Heart left ventricle (tissue), 13 donors: ENCODE measurements at regions not wholly inside any gene's neighbourhood (a gene's known extent, or its start where the extent isn't known, plus 50 kb on each side); places are given as distances from the start of the nearest gene placed in this dataset.

Source experiments
- CTCF ChIP-seq, 12 donors: fragments of 200-600 bp; sonication (generic) in 4 of 12; IDR thresholded peaks; one replicate each; pipeline versions ENCODE4 v1.5.0 to v1.8.0; 2018 to 2022; ENCODE audit warnings: antibody characterized with exemption in 12 of 12, mild to moderate bottlenecking in 5 of 12
- POLR2A ChIP-seq, 2 donors: fragments of 450-650 bp; IDR thresholded peaks; one replicate each; pipeline ENCODE4 v1.6.1; 2017; ENCODE audit warnings: antibody characterized with exemption in 2 of 2, mild to moderate bottlenecking in 2 of 2, moderate library complexity in 2 of 2
- donor health status: ischemic (EF 13 %, LVEDD 7.1; RV severe dilation, severe dysfunction).
- donor health status: DM: no; HTN: yes; CAD: no.
- donor health status: DM: no; HTN: no; CAD: no.
- donor health status: ischemic (EF 25% LVEDD 6.9; RV normal size, moderate dysfunction).
- donor health status: ischemic (EF 25% LVEDD 5.7; RV mildly dilated, moderate dysfunction).
- donor health status: ischemic (EF 35%, LVEDD 5.7; RV mildly dilated, moderate dysfunction).
- donor health status: nonischemic (EF 11% LVEDD 7.7; RV severe dilation, severe dysfunction).
- donor health status: DM: yes; HTN: yes; CAD: no.
- donor health status: PGD.
- donor health status: ischemic (EF 29% LVEDD 5.4; RV normal size, mild dysfunction).
- donor health status: nonischemic (EF 23%, LVEDD 6.1; RV moderate dilation, normal function).

GRCh38 chr4:66658809-66659208 is 886.5 kb downstream of the CENPC start:
- TF ChIP-seq CTCF (IDR thresholded peaks at IDR 0.05) (no peak), POLR2A (IDR thresholded peaks at IDR 0.05) (no peak)
